ENCODE measurements at regions not wholly inside any gene's neighbourhood (a gene's known extent, or its start where the extent isn't known, plus 50 kb on each side); places are given as distances from the start of the nearest gene placed in this dataset.

- TF ChIP-seq CTCF (conservative IDR thresholded peaks at IDR 0.05) (no peak), EZH2 (IDR thresholded peaks at IDR 0.05; ENCODE audit: low read depth) (no peak)
Measured at GRCh38 chr12:46960681-46961080, 118.7 kb upstream of the PCED1B start.
